ENCODE measurements at regions not wholly inside any gene's neighbourhood (a gene's known extent, or its start where the extent isn't known, plus 50 kb on each side); places are given as distances from the start of the nearest gene placed in this dataset.
"Not testable (repeated sequence)": the region's sequence is repeated elsewhere in the genome, so short reads cannot be mapped to it uniquely, and the experiment has no call there.

DNA sequence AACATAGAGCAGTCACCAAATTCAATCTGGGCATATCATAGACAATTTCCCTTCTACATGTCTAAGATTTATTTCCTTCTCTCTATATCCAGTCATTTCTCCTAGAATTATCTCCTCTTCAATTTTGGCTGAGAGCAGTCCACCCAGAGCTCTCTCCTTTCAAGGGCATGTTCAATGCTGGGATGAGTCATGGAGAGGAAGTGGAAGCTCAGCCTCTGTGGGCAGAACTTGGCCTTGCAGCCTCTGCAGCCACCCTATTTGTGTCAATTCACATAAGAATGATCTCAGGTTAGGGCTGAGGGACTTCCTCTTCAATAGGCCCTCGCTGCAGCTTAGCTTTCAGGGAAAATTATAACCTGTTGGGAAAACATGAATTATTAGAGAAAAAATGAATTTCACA, 560.8 kb downstream of the POM121L12 start:
- no peak for DNase-seq (ENCODE audit: low read depth)

DNA sequence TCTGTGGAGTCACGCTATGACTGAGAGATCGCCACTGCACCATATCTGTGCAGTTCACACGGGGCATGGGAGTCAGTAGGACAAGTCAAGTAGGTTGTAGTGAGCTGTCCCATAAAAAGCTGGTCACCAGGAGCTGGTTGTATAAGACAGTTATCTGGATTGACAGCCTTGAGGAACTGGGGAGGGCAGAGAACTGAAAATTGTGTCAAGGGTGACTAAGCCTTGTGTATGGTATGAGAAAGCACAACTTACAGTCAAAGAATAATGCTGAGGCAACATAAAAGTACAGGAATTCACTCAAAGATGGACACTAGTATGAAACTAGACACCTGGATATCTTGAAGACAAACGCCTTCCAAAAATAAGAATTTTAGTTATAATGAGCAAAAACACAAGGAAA, 564.9 kb downstream of the POM121L12 start:
- DNase-seq (ENCODE audit: low read depth), result no peak

DNA sequence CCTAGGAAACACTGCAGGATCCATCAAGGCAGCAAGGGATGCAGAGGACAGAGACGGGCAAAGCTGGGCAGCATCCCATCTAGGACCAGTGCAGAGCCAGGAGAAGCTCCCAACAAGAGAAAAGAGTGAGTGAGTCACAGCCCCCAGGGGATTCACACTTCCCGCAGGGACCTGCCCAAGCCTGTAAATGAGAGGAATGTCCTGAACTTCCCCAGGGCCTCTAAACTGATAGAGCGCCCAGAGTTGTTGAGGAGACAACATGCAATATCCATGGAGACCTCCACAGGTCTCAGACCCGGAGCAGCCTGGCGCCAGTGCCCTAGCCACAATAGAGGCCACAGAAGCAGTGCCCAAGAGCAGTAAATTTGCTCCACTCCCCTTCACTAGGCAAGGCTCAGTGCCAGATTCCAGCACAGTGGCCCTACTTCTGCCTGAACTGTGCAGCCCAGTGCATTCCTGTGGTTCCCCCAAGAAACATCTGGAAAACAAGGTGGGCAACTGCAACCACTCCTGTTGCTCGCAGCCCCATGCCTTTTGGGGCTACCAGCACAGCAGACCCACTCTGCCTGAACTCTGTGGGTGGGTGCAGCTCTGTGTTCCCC, 567.5 kb downstream of the POM121L12 start:
- no peak for DNase-seq (ENCODE audit: low read depth)

DNA sequence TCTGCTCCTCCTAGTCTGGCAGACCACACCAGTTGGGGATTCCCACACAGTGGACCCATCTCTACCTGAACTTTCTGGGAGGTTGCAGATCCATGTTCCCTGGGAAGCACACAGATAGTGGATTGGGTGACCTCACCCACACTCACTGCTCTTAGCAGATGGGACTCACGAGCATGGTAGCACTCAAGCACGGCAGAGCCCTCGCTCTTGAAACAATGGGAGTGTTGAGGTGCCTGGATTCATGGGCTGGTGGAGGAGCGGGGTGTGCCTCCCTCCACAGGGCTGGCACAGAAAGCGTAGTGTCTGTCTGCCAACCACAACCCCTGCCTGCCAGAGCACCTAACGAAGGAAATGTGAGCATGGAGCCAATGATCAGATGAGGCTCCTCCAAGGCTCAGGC, 568.0 kb downstream of the POM121L12 start:
- no peak for DNase-seq (ENCODE audit: low read depth)

DNA sequence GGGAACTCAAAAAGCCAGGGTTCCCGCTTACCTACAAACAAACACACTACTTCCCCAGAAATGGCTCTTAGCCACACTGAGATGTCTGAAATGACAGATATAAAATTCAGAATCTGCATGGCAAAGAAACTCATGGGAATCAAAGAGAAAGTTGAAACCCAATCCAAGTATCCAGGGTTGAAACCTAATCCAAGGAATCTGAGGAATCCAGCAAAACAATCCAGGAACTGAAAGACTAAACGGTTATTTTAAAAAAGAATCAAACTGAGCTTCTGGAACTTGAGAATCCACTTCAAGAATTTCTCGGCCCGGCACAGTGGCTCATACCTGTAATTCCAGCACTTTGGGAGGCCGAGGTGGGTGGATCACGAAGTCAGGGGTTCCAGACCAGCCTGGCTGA, 568.8 kb downstream of the POM121L12 start:
- no peak for DNase-seq (ENCODE audit: low read depth)

DNA sequence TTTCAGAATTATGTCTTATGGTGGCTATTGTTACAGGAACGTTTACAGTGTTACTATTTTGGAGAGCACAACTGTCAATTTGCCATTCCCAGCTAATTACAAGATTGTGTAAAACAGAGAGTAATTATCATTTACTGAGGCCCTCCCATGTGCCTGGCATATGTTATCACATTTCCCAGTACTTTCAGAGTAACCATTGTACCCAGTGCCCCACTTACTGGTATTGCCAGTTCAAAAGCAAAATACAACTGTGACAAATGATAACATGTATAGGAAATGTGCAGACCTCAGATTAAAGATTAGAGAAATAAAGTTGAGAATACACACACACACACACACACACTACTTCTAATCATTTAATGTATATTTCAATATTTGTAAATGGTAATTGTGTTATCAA, 572.5 kb downstream of the POM121L12 start:
- no peak for DNase-seq (ENCODE audit: low read depth)

DNA sequence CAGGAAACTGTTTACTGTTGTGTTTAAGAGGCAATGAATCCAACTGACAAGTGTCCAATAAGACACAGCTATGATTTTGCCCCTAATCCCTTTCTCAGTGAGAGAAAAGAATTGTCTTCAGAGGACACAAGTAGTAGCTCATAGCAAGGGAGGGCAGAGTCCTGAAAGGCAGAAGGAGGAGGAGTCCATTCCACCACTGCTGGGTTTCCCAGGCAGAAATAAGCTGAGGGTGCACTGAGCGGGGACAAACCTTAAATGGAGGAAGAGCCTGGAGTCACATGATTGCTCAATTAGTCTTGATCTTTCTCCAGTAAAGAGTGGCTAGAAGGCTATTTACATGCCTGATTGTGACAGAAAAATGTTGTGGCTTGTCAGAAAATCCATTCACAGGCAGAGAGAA, 573.8 kb downstream of the POM121L12 start:
- no peak for DNase-seq (ENCODE audit: low read depth)

DNA sequence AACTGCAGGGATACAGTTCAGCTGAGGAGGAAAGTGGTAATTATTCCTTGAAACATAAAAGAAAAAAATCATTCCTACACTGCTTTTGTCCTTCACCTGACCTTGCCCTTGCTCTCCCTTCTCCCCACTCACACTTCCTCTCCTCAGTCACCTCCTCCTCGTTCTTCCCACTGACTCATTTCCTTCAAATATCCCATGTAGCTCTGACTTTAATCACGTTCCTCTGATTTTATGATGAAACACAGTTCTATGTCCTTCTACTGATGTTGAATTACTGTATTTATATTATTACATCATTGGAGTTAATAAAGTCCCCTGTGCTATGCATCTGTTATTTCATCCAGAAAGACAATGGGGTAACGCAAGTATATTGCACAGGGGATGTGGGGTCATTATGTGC, 575.6 kb downstream of the POM121L12 start:
- DNase-seq (ENCODE audit: low read depth), result no peak

DNA sequence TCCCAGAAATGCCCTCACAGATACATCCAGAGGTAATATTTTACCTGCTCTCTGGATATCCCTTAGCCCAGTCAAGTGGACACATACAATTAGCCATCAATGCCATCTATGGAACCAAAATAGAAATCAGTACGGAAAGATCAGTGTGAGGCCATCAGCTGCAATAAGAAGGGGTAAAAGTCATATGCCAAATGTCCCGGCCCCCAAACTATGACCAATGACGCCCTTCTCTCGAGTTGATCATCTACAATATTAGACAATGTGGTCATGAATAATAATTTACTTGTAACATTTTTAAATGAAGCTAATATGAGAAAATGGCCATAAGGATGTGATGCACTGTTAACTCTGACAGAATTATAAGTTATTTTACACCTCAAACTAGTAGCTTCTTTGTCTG, 588.9 kb downstream of the POM121L12 start:
- DNase-seq (ENCODE audit: low read depth), result no peak

DNA sequence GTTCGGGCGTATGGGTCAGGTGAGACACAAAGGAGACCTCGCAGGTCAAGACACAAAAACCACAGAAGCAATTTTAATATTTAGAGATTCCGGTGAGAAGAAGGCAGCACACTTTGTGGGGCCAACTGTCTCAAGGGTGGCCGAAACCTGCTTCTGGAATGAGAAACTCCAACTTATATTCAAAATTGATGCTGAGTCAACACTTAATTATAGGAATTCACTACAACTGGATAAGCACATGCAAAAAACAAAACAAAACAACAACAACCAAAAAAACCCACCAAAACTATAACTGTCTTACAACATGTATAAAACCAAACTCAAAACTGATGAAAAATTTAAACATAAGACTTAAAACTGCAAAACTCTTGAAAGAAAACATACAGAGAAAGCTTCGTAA, 593.3 kb downstream of the POM121L12 start:
- no peak for DNase-seq (ENCODE audit: low read depth)

DNA sequence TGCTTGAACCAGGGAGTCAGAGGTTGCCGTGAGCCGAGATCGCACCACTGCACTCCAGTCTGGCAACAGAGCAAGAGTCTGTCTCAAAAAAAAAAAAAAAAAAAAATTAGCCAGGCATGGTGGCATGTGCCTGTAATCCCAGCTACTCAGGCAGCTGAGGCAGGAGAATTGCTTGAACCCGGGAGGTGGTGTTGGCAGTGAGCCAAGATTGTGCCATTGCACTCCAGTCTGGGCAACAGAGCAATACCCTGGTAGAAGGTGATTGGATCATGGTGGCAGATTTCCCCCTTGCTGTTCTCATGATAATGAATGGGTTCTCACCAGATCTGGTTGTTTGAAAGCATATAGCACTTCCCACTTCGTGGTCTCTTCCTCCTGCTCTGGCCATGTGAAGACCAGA, 599.8 kb downstream of the POM121L12 start:
- not testable (repeated sequence) for DNase-seq (ENCODE audit: low read depth)

DNA sequence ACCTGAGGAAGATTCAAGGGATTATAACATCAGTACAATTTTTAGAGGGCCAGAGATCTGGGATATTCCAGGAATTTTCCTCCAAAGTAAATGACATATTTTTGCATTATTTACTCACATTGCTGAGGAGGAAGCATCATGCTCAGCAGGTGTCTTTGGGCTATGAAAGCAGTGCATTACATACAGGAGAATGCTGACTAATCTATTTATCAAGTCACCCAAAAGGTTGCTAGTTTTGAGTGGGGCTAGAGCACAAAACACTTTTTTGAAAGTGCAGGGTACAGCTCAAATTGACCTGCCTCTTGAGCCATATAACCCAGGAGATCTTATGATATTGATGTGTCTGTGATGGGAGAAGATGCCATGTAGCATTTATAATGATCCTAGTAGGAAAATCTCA, 603.1 kb downstream of the POM121L12 start:
- DNase-seq (ENCODE audit: low read depth), result no peak

DNA sequence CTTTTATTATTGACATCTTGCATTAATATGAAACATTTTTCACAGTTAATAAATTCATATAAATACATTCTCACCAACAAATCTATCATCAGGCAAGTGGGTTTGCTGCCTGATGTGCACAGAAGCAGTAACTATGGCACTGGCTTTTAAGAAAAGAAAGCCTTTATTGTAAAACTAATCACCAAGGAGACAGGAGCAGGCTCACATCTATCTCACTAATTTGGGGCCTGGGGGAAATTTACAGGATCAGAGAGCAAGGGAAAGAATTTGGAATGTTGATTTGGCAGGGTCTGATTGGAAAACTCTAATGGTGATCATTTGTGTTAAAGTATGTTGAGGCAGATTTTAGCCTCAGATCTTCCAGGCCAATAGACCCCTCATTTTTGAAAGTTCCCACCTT, 605.7 kb downstream of the POM121L12 start:
- no peak for DNase-seq (ENCODE audit: low read depth)

DNA sequence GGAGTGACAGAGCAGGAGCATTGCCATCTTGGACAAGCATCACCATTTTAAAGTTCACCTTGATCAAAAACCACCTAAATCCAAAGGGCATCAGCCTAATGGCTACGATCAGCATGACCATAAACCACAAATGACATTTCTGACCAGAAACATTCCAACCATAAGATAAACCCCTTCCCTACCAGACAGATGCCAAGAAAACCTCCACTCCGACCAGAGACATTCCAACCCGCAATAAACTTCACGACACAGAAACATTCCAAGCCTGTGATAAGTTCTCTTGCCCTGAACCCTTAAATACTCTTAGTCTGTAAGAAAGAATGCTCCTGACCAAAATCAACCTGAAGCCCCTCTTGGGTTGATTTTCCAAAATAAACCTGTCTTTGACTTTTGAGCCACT, 606.9 kb downstream of the POM121L12 start:
- no peak for DNase-seq (ENCODE audit: low read depth)

DNA sequence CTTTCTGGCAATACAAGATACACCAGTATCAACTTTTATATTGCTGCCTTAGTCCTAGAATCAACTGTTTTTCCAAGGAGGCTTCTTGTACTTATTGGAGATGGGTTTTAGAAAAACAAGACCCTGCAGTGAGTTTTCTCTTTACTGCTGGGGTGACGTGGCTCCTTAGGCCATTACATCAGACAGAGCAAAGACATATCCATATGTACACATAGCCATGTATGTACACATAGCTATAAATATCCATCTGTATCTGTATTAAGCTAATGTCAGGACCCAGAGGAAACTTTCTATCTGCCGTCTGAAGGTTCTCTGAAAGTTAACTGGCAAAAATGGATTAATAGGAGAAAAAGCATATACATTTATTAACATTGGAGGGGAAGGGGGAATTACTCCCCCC, 607.4 kb downstream of the POM121L12 start:
- DNase-seq (ENCODE audit: low read depth), result no peak

DNA sequence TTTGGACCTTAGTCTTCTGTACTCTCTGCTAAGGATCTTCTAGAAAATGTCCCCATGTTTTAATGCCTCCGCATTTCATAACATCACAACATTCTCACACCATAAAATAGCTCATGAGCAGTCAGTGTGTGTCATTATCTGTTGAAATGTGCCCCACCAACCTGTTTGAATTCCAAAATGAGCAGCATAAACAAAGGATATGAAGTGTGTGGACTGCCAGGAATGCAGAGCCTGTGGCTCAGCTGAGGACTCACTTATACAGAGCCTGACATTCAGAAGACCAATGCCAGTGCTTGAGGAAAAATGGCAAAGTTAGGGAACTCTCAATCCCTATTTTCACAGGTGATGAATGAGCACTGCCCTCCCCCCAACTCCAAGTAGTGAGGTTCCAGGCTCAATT, 621.4 kb downstream of the POM121L12 start:
- no peak for DNase-seq (ENCODE audit: low read depth)

DNA sequence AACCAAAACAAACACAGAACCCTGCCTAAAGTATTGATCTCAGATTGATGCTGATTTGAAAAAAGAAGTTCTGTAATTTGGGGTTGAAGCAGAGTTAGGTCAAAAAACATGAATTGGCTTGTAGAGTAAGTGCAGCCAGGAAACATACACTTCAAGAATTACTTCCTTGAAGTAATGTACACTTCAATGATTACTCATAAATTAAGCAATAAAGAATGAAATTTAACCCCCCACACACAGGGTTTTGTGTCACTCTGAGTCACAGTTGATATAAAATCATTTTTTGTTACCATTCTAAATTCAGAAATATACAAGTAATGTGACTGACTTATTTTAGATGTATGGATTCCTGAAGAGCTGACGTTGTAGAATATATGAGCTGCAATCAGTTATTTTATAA, 622.2 kb downstream of the POM121L12 start:
- peak; percentile 3 for DNase-seq (ENCODE audit: low read depth)

DNA sequence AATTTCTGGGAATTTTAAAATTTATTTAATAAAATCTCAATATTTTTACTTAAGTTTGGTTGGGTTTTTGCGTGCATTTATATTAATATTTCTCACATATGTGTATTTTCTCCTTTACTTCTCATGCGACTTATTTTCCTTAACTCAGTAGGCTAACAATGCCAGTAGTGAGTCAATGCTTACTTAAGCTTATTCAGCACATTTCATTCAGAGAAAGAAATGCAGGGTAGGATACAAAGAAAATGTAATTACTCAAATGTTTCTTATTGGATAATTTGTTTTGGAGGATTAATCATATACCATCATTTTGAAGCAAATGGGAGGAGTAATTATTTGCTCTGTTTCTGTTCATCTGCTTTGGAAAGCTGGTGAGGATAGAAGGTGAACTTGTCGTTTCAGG, 623.5 kb downstream of the POM121L12 start:
- DNase-seq (ENCODE audit: low read depth), result no peak

DNA sequence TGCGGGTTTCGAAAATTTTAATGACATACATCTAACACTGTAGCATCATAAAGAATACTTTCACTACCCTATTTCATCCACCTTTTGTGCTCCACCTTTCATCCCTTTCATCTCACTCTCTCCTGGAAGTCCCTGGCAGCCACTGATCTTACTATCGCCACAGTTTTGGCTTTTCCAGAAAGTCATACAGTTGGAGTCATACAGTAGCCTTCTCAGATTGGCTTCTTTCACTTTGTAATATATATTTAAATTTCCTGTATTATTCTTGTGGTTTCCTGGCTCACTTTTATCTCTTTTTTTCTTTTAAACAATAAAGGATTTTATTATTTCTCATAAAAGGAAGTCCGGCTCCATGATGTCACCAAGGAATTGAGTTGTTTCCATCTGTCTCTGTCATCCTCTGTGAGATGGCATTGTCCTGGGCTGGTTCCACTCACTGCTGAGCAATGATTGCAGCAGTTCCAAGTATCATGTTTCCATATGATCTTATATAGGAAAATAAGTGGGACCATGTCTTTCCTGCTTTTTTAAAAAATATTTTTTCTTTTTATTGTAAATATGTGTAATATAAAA, 626.3 kb downstream of the POM121L12 start:
- no peak for DNase-seq (ENCODE audit: low read depth)

DNA sequence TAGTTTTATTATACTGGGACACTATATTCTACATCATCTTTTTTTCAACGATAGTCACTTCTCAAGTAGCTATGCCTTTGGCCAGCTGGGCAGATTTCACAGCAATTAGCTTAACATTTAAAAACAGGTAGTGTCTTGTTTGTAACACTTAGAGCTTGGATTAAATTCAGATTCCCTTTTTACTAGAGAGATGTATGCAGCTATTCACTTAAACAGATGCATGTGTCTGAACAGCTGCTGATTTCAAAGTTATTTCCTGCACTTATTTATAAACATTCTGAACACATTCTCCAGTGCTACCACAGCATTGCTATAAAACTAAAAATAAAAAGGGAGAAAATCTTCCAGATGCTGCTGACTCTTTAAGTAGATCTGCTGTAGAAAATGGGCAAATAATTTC, 637.2 kb downstream of the POM121L12 start:
- no peak for DNase-seq (ENCODE audit: low read depth)

DNA sequence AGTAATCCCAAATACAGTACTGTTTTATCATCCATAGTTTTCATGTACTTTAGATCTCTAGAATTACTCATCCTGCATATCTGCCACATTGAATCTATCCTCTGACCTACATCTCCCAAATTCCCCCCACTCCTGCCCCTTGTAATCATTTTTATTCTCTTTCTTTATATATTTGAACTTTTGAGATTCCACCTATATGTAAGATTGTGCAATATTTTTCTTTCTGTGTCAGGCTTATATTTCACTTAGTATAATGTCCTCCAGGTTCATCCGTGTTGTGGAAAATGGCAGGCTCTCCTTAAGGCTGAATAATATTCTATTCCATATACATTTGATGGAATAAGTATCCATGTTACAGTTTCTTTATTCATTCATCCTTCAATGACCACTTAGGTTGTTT, 640.4 kb downstream of the POM121L12 start:
- DNase-seq (ENCODE audit: low read depth), result no peak

DNA sequence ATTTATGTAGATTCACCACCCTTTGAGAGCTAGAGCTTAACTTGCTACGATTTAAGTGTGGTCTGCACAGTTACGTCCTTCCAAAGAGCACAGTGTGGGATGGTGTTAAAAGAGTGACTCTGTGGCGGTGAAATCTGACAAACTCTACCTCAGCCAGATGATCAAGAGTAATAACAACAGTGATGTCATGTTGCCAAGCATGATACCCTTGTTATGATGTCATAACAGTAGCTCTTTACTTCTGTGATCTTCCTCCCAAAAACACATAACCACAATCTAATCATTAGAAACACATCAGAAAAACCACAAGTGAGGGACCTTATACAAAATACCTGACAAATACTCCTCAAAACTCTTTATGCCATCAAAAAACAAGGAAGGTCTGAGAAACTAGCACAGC, 649.3 kb downstream of the POM121L12 start:
- no peak for DNase-seq (ENCODE audit: low read depth)

DNA sequence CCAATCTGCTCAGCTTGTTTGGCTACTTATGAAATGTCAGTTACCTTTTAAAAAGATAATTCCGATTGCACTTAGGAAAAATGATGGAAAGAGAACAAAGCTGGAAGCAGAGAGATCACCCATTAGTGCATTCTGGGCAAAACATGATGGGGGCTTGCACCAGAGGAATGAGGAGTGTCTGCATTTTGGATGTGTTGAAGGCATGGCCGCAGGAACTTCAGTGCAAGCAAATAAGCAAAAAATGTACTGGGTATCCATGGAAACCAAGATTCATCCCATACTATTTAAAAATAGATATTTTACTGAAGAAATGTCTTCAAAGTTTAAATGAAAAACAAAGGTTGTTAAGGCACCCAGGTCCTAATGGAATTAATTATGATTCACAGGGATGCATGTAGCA, 655.0 kb downstream of the POM121L12 start:
- no peak for DNase-seq (ENCODE audit: low read depth)

DNA sequence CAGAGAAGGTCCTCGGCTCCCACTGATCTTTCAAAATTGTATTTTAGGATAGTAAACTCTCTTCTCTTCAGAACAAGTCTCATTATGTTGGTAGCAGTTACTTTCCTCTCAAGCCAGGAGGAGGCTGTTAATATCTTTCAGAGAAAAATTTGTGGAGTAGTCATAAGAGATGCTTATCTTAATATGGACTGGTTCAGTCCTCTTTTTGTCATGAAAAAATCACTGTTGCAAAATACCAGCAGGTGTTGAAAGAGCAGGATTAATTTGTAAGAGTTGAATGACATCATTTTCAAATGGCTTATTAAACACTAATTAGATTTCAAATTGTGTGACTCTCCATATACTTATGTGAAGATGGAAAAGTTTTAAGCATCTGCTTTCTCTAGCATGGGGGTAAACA, 662.5 kb downstream of the POM121L12 start:
- no peak for DNase-seq (ENCODE audit: low read depth)
